ENCODE measurements at regions not wholly inside any gene's neighbourhood (a gene's known extent, or its start where the extent isn't known, plus 50 kb on each side); places are given as distances from the start of the nearest gene placed in this dataset.

DNA sequence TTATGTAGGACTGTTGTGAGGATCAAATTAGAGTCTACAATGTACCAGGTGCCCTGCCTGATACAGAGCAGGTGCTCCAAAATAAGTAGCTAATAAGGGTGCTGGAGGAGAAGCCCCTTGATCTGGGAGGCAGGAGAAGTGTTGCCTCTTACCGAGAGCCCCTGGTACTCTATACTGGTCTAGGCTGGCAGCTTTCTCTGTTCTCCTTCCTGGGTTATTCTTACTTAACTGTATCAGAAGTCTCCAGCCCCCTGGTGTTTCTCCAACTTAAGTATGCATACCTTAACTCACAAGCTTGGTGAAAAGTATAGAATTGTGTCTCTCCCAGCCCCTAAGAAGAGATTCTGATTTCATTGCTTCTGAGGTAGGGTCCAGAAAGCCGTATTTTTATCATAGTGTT lies 254.9 kb downstream of the LRIG3 start:
- in situ Hi-C loops (cut with MboI; ENCODE audit: low sequenced_read_pairs), result no loop called here
- no peaks in the 10 kb centered on the region for H3K79me1 ChIP-seq (ENCODE audit: low read depth in 1 of 2, low read length in 2 of 2)
- no peak overlapping the region for H2BK5ac ChIP-seq (ENCODE audit: low read depth, low read length, poor library complexity, severe bottlenecking)
- ChIA-PET POLR2A (ENCODE audit: unreplicated experiment) (no interaction called here), CTCF (no interaction called here)
- no peak for TF ChIP-seq CHD1 (IDR thresholded peaks at IDR 0.05; ENCODE audit: low read depth, low read length)
- no peak for TF ChIP-seq NFE2L2 (IDR thresholded peaks at IDR 0.05; ENCODE audit: low read depth, low read length)
- no peak for TF ChIP-seq ELK1 (IDR thresholded peaks at IDR 0.05; ENCODE audit: borderline replicate concordance, low read depth, low read length)
- TF ChIP-seq MAFK (IDR thresholded peaks at IDR 0.05; ENCODE audit: low read depth, low read length), result no peak
- TF ChIP-seq CEBPB (IDR thresholded peaks at IDR 0.05; ENCODE audit: low read depth, low read length), result no peak
- TF ChIP-seq RFX5 (IDR thresholded peaks at IDR 0.05; ENCODE audit: low read depth, low read length), result no peak
- TF ChIP-seq SMC3 (IDR thresholded peaks at IDR 0.05; ENCODE audit: low read depth, low read length), result no peak
- no peak for TF ChIP-seq RCOR1 (IDR thresholded peaks at IDR 0.05; ENCODE audit: insufficient replicate concordance, low read length)
- TF ChIP-seq, protein P1, sequence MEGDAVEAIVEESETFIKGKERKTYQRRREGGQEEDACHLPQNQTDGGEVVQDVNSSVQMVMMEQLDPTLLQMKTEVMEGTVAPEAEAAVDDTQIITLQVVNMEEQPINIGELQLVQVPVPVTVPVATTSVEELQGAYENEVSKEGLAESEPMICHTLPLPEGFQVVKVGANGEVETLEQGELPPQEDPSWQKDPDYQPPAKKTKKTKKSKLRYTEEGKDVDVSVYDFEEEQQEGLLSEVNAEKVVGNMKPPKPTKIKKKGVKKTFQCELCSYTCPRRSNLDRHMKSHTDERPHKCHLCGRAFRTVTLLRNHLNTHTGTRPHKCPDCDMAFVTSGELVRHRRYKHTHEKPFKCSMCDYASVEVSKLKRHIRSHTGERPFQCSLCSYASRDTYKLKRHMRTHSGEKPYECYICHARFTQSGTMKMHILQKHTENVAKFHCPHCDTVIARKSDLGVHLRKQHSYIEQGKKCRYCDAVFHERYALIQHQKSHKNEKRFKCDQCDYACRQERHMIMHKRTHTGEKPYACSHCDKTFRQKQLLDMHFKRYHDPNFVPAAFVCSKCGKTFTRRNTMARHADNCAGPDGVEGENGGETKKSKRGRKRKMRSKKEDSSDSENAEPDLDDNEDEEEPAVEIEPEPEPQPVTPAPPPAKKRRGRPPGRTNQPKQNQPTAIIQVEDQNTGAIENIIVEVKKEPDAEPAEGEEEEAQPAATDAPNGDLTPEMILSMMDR (conservative IDR thresholded peaks at IDR 0.05; ENCODE audit: low read depth, low read length), result no peak
- TF ChIP-seq RAD21 (IDR thresholded peaks at IDR 0.05; ENCODE audit: low read length), result no peak
- TF ChIP-seq POLR2A (IDR thresholded peaks at IDR 0.05; ENCODE audit: low read depth, low read length), result no peak
- TF ChIP-seq MAZ (IDR thresholded peaks at IDR 0.05; ENCODE audit: borderline replicate concordance, low read depth, low read length), result no peak
- no peak for TF ChIP-seq BHLHE40 (IDR thresholded peaks at IDR 0.05; ENCODE audit: low read depth, low read length)
- TF ChIP-seq MXI1 (IDR thresholded peaks at IDR 0.05; ENCODE audit: borderline replicate concordance, low read depth, low read length), result no peak
- no peak for TF ChIP-seq USF2 (IDR thresholded peaks at IDR 0.05; ENCODE audit: low read depth, low read length)
- no peak for TF ChIP-seq FOS (IDR thresholded peaks at IDR 0.05; ENCODE audit: low read depth, low read length)
- no peaks in the 10 kb centered on the region for H3K9me3 ChIP-seq (ENCODE audit: control insufficient read depth, insufficient read depth, low read length)
- no peaks in the 10 kb centered on the region for H3K9me1 ChIP-seq (ENCODE audit: insufficient read depth, low read length)
- no peak overlapping the region for H4K91ac ChIP-seq (ENCODE audit: insufficient read depth, low read depth, low read length)
- dilution Hi-C loops (cut with HindIII; ENCODE audit: low sequenced_read_pairs, unreplicated experiment), result no loop called here
- H2AK9ac ChIP-seq (replicated peaks; ENCODE audit: low read depth, low read length, poor library complexity), result no peak overlapping the region
- H3K14ac ChIP-seq (replicated peaks; ENCODE audit: low read depth, low read length), result no peak overlapping the region
- H2BK20ac ChIP-seq (ENCODE audit: low read depth, low read length), result no peak overlapping the region
- H2AK5ac ChIP-seq (ENCODE audit: low read depth, low read length), result no peak overlapping the region
- H4K8ac ChIP-seq (ENCODE audit: low read depth in 2 of 2, low read length in 2 of 2), result no peak overlapping the region
- ATAC-seq (ENCODE audit: low read depth), result no peak
- no peaks in the 10 kb centered on the region for H3K4me1 ChIP-seq (ENCODE audit: control insufficient read depth, insufficient read depth, low read length)
- no peaks in the 10 kb centered on the region for H3K36me3 ChIP-seq (ENCODE audit: control insufficient read depth, insufficient read depth, low read length)
- DNase-seq, result no peak
- H3K4me2 ChIP-seq (ENCODE audit: low read depth, low read length), result no peak overlapping the region
- H3K23ac ChIP-seq (ENCODE audit: low read depth, low read length), result no peak overlapping the region
- 100% methylated on average over 1 of the region's 2 CpGs; no CpG with 5 or more reads in 1 of the 2 experiments for WGBS, 2 experiments (ENCODE audit: extremely low coverage in 2 of 2, insufficient read length in 1 of 2)
- BruUV-seq (replicated peaks), result no TSS peak
- no peak overlapping the region for H3K4me3 ChIP-seq (ENCODE audit: insufficient read depth, low read depth, low read length)
- intact Hi-C loops (cut with micrococcal nuclease), result no loop called here
- H2BK120ac ChIP-seq (ENCODE audit: low read depth, low read length), result no peak overlapping the region
- no peak overlapping the region for H3K9ac ChIP-seq (ENCODE audit: low read depth, low read length)
- H4K5ac ChIP-seq (ENCODE audit: low read depth, low read length), result no peak overlapping the region
- no peak overlapping the region for H2AFZ ChIP-seq (replicated peaks; ENCODE audit: low read length, poor library complexity)
- H3K4ac ChIP-seq (ENCODE audit: low read depth, low read length), result no peak overlapping the region
- H3K27me3 ChIP-seq (ENCODE audit: control insufficient read depth, insufficient read depth, low read length), result no peaks in the 10 kb centered on the region
- no peak overlapping the region for H3K27ac ChIP-seq (ENCODE audit: insufficient read depth, low read length)
- no peaks in the 10 kb centered on the region for H4K20me1 ChIP-seq (ENCODE audit: insufficient read depth, low read length)
- no peak overlapping the region for H2BK15ac ChIP-seq (ENCODE audit: low read depth, low read length)
- H3K56ac ChIP-seq (ENCODE audit: extremely low read depth, insufficient read depth, low read length), result no peak overlapping the region
- no peak overlapping the region for H3K18ac ChIP-seq (ENCODE audit: low read depth, low read length)
